Adrenal gland (tissue), 5 donors: ENCODE measurements at regions not wholly inside any gene's neighbourhood (a gene's known extent, or its start where the extent isn't known, plus 50 kb on each side); places are given as distances from the start of the nearest gene placed in this dataset.

ENCODE experiments used
- POLR2A ChIP-seq, 2 donors: fragments of 450-650 bp; IDR thresholded peaks; one replicate each; pipeline ENCODE4 v1.6.1; 2017; ENCODE audit warnings: antibody characterized with exemption in 2 of 2, mild to moderate bottlenecking in 2 of 2, moderate library complexity in 1 of 2
- TF ChIP-seq, protein P1 (sequence below), 6 experiments: fragments of 450-650 bp in 4 of 6; fragments of 200-600 bp in 2 of 6; sonication (generic) in 1 of 6; IDR thresholded peaks; 1 replicate in 5 of 6; 2 replicates in 1 of 6; pipeline versions ENCODE4 v1.5.1 to v1.8.0; 2016 to 2021; ENCODE audit warnings: antibody characterized with exemption in 6 of 6, mild to moderate bottlenecking in 2 of 6, moderate library complexity in 1 of 6
- donor health status: DM: no; HTN: no; CAD: no.

- TF ChIP-seq, protein P1, sequence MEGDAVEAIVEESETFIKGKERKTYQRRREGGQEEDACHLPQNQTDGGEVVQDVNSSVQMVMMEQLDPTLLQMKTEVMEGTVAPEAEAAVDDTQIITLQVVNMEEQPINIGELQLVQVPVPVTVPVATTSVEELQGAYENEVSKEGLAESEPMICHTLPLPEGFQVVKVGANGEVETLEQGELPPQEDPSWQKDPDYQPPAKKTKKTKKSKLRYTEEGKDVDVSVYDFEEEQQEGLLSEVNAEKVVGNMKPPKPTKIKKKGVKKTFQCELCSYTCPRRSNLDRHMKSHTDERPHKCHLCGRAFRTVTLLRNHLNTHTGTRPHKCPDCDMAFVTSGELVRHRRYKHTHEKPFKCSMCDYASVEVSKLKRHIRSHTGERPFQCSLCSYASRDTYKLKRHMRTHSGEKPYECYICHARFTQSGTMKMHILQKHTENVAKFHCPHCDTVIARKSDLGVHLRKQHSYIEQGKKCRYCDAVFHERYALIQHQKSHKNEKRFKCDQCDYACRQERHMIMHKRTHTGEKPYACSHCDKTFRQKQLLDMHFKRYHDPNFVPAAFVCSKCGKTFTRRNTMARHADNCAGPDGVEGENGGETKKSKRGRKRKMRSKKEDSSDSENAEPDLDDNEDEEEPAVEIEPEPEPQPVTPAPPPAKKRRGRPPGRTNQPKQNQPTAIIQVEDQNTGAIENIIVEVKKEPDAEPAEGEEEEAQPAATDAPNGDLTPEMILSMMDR (IDR thresholded peaks at IDR 0.05): no peak
- no peak for TF ChIP-seq POLR2A (IDR thresholded peaks at IDR 0.05)
Observed at GRCh38 chr2:65831509-65831908, 399.1 kb upstream of the SPRED2 start.
